HUES6 (cell line): ENCODE measurements at regions not wholly inside any gene's neighbourhood (a gene's known extent, or its start where the extent isn't known, plus 50 kb on each side); places are given as distances from the start of the nearest gene placed in this dataset.
"Not testable (repeated sequence)": the region's sequence is repeated elsewhere in the genome, so short reads cannot be mapped to it uniquely, and the experiment has no call there.

Experiments
- H3K27ac ChIP-seq: 2 replicates; pipeline ENCODE4 v1.7.0; 2013; ENCODE audit warnings: low read depth, mild to moderate bottlenecking, low read length, inconsistent platforms
- H3K27me3 ChIP-seq: 2 replicates; pipeline ENCODE4 v1.6.1; 2013; ENCODE audit warnings: low read length; ENCODE audit not compliant: control insufficient read depth, insufficient read depth
- H3K36me3 ChIP-seq: 2 replicates; pipeline ENCODE4 v1.6.1; 2013; ENCODE audit warnings: low read length; ENCODE audit not compliant: control insufficient read depth, insufficient read depth
- H3K4me1 ChIP-seq: 2 replicates; pipeline ENCODE4 v1.6.1; 2013; ENCODE audit warnings: low read length; ENCODE audit not compliant: control insufficient read depth, insufficient read depth
- H3K4me3 ChIP-seq: 2 replicates; pipeline ENCODE4 v1.5.1; 2013; ENCODE audit warnings: low read depth, low read length
- H3K9ac ChIP-seq: one replicate; pipeline ENCODE4 v1.6.1; 2013; ENCODE audit warnings: mild to moderate bottlenecking, low read length
- H3K9me3 ChIP-seq: 2 replicates; pipeline ENCODE4 v1.6.1; 2013; ENCODE audit warnings: low read depth, low read length; ENCODE audit not compliant: control insufficient read depth, insufficient read depth

DNA sequence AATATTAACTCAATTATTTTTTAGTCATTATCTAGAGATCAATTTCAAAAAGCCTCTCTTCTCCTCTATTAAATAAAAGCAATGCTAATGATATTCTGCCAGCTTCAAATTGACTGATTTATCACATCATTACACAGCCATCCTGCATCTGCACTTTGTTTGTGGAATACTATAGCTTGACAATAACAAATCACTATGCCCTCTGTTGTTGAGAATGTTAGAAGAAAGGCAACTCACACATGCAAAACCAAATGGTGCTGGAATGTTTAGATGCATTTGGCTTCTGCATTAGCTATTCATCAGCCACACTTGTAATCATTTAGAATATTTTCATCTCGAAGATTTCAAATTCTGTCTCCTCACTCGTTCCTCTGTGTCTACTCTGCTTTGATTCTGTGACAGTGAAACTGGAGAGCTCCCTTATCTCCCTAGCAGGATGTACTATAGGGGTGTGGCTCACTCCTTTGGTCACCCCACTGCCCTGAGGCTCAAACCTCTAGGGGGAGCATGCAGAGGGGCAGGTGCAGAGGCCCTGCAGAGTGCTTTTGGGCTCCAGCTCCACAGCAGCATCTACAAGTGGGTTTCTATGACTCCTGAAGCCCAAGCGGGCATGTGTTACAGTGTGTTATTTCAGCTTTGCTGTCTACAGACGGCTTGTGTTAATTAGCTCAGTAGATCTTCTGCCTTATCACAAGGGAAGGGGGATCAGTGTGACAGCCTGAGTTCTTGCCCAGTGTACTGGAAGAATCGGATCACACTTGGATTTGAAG lies 454.1 kb upstream of the BCHE start:
- Histone ChIP-seq H3K36me3 (no peaks in the 10 kb centered on the region), H3K4me3 (no peak overlapping the region), H3K9me3 (no peaks in the 10 kb centered on the region), H3K27me3 (no peaks in the 10 kb centered on the region), H3K9ac (no peak overlapping the region), H3K4me1 (peaks cover 4% of the 10 kb centered on the region; the same call in 1 of the 2 replicates), H3K27ac (no peak overlapping the region)

DNA sequence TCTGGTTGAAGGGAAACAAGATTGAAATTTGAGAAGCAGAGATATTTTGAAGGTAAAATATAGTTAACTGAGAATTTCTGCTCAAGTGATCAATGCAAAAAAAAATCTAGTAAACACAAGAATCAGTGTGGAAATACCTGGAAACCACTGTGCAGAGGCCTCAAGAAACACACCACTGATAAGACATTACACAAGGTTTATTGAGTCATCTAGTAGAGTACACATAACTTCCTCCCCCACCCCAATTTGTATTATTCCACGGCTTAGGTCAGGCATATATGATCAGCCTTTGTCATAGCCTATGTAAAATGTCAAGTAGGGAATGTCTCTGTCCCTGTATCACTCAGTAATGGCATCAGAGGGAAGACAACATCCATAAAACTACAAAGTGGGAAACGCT lies 447.8 kb upstream of the BCHE start:
- no peak overlapping the region for H3K9ac ChIP-seq
- no peak overlapping the region for H3K4me3 ChIP-seq
- H3K36me3 ChIP-seq: no peaks in the 10 kb centered on the region
- H3K27me3 ChIP-seq: no peaks in the 10 kb centered on the region
- no peaks in the 10 kb centered on the region for H3K4me1 ChIP-seq
- no peaks in the 10 kb centered on the region for H3K9me3 ChIP-seq
- H3K27ac ChIP-seq: no peak overlapping the region

DNA sequence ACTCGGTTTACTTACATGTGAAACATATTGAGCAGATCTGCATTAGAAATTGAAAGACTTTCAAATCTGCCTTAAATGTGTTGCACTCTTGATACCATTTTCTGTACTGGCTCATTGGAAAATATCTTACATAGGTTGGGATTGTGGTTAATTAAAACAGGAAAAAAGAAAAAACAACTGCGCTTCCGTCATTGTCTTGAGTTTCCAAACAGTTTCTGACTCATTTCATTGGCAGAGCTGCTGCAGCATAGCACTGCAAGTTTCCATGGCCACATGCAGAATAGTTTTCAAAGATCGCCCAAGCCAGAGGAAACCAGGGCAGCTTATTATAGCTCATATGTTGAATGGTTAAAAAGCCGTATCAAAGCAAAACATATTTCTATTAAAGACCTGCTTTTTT lies 446.6 kb upstream of the BCHE start:
- Histone ChIP-seq H3K4me1 (no peaks in the 10 kb centered on the region), H3K9ac (no peak overlapping the region), H3K9me3 (no peaks in the 10 kb centered on the region), H3K4me3 (no peak overlapping the region), H3K27ac (no peak overlapping the region), H3K27me3 (no peaks in the 10 kb centered on the region), H3K36me3 (no peaks in the 10 kb centered on the region)

DNA sequence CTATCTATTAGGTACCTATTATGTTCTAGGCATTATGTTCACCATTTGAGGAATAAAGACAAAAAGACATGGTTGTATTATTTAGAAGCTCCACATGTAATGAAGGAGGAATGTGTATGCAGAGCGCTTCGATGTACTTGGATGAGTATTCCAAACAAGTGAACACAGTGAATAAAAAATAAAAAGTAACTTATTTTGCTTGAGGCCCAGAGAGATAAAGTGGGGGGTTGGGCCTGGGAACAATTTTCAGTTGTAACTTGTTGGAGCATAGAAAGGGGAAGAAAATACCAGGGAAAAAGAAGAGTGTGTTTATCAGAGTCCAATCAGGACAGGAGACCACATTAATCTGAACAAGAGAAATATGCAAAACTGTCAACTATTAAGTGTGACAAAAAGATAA lies 445.7 kb upstream of the BCHE start:
- Histone ChIP-seq H3K36me3 (no peaks in the 10 kb centered on the region), H3K4me3 (no peak overlapping the region), H3K27me3 (no peaks in the 10 kb centered on the region), H3K4me1 (no peaks in the 10 kb centered on the region), H3K27ac (no peak overlapping the region), H3K9ac (no peak overlapping the region), H3K9me3 (no peaks in the 10 kb centered on the region)

DNA sequence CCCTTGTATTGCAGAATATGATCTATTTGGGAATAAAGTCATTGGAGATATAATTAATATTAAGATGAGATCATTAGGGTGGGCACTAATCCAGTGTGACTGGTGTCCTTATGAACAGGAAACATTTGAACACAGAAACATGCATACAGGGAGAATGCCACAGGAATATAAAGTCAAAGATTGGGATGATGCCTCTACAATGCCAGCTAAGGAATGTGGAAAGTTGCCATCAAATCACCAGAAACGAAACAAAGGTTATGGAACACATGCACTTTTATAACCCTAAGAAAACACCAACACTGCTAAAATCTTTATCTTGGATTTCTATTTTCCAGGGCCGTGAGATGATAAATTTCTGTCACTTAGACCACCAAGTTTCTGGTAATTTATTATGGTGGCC lies 442.4 kb upstream of the BCHE start:
- no peaks in the 10 kb centered on the region for H3K36me3 ChIP-seq
- H3K27ac ChIP-seq: no peak overlapping the region
- H3K9ac ChIP-seq: no peak overlapping the region
- H3K4me1 ChIP-seq: no peaks in the 10 kb centered on the region
- H3K9me3 ChIP-seq: no peaks in the 10 kb centered on the region
- no peak overlapping the region for H3K4me3 ChIP-seq
- H3K27me3 ChIP-seq: no peaks in the 10 kb centered on the region

DNA sequence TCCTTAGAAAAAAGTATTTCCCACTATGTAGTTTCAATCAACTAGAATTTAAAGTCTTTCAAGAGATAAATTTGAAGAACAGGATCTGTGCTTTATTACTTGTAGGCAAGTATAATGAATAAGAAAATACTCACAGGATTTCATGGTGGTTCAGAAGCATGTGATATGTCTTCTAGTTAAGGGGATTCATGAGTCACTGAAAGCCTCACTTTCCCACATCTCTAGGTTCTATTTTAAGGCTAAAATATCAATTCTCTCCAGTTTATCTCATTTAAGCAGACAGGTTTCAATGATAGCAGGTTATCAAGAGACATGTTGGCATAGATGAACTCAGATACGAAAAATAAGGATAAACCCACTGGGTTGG lies 437.8 kb upstream of the BCHE start:
- Histone ChIP-seq H3K9ac (no peak overlapping the region), H3K36me3 (no peaks in the 10 kb centered on the region), H3K4me3 (no peak overlapping the region), H3K9me3 (no peaks in the 10 kb centered on the region), H3K27me3 (no peaks in the 10 kb centered on the region), H3K4me1 (no peaks in the 10 kb centered on the region), H3K27ac (no peak overlapping the region)

DNA sequence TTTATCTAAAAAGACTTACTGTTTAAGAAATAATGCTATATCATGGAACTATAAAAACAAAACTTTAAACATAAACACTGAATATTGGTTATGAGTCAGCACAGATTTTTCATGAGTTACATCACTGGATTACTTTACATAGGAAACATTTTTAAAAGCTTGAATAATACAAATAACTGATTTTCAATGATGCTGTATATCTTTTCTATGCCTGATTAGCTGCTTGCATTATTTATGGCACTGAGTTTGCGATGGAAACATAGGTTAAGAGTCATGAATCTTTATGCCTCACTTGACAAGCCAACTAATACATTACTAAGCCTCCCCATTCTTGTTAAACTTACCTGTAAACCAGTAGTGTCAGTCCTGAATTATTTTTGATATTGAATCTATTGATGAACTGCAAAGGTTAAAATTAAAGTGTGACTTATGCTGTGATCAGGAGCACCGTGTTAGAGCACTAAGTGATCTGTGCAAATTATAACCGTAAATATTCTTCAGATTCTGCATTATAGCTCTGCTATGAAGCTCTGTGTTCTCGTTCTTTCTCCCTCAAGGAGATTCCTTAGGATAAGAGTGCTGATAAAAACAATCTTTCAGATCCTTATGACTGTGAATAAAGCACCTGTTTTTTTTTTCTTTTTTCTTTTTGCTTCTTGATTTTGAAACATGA lies 437.3 kb upstream of the BCHE start:
- no peaks in the 10 kb centered on the region for H3K27me3 ChIP-seq
- H3K4me1 ChIP-seq: no peaks in the 10 kb centered on the region
- H3K27ac ChIP-seq: no peak overlapping the region

DNA sequence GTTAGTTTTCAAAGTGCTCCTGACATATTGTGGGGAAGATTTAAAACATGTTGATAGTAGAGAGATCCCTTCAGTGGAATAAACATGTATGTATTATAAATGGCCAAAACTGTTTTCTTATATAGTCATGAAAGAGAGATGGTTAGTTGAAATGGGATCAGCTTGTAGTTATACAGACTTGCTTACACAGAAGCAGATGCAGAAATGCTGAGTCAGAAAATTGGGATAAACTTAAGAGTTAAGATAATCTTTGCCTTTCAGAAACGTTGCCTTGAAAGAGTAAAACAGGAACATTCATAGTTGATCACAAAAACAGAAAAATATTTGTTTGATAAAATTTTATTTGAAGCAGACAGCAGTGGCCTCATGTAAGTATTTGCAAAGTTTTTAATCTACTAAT lies 433.2 kb upstream of the BCHE start:
- Histone ChIP-seq H3K27ac (no peak overlapping the region), H3K9ac (no peak overlapping the region), H3K9me3 (no peaks in the 10 kb centered on the region), H3K4me3 (no peak overlapping the region), H3K27me3 (no peaks in the 10 kb centered on the region), H3K4me1 (no peaks in the 10 kb centered on the region), H3K36me3 (no peaks in the 10 kb centered on the region)

More for the DNA sequence above, 437.3 kb upstream of the BCHE start:
- H3K36me3 ChIP-seq: no peaks in the 10 kb centered on the region
- no peak overlapping the region for H3K9ac ChIP-seq
- H3K4me3 ChIP-seq: no peak overlapping the region
- H3K9me3 ChIP-seq: no peaks in the 10 kb centered on the region

DNA sequence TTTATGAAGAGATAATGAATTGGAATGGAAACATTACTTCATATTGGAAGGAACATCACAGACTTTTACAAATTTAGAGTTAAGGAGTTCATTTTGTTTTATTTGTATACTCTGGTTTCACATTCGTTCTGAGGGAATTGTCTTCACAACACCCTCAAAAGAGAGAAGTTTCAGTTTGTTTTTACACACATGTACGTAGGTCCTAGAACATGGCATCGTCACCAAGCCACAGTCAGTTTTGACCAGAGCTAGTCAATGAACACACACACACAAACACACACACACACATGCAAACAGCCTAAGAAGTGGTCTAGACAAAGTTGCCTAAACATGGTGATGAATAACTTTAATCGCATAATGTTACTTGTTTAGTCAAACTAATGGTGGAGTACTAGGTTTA lies 427.9 kb upstream of the BCHE start:
- Histone ChIP-seq H3K4me3 (no peak overlapping the region), H3K27ac (no peak overlapping the region), H3K9ac (no peak overlapping the region)

DNA sequence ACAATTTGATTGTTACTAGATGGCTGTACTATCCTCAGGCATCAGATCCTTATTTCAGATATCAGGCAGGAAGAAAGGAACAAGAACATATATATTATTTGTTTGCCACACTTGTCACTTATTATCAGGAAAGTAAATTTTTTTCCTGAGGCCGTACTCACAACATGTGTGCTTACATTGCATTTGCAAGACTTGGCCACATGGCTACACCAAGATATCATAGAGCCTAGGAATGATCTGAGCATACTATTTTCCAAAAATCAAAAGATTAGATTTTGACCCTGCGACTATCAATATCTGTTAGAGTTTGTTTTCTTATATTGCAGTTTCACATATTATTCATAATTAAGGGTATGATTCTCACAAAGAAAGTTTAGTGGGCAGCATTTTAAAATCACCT lies 426.2 kb upstream of the BCHE start:
- Histone ChIP-seq H3K36me3 (no peaks in the 10 kb centered on the region), H3K4me1 (no peaks in the 10 kb centered on the region), H3K27ac (no peak overlapping the region), H3K27me3 (no peaks in the 10 kb centered on the region), H3K4me3 (no peak overlapping the region), H3K9me3 (no peaks in the 10 kb centered on the region), H3K9ac (no peak overlapping the region)

More for the DNA sequence above, 427.9 kb upstream of the BCHE start:
- H3K9me3 ChIP-seq: no peaks in the 10 kb centered on the region
- no peaks in the 10 kb centered on the region for H3K27me3 ChIP-seq
- H3K36me3 ChIP-seq: no peaks in the 10 kb centered on the region
- no peaks in the 10 kb centered on the region for H3K4me1 ChIP-seq

DNA sequence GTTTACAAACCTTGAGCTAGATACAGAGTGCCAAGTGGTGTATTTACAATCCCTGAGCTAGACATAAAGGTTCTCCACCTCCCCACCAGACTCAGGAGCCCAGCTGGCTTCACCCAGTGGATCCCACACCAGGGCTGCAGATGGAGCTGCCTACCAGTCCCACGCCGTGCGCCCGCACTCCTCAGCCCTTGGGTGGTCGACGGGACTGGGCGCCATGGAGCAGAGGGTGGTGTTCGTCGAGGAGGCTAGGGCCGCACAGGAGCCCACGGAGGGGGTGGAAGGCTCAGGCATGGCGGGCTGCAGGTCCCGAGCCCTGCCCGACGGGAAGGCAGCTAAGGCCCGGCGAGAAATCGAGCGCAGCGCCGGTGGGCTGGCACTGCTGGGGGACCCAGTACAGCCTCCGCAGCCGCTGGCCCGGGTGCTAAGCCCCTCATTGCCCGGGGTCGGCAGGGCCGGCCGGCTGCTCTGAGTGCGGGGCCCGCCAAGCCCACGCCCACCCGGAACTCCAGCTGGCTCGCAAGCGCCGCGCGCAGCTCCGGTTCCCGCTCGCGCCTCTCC lies 421.1 kb upstream of the BCHE start:
- H3K9me3 ChIP-seq, H3K27ac ChIP-seq, H3K9ac ChIP-seq, H3K36me3 ChIP-seq, H3K27me3 ChIP-seq, H3K4me1 ChIP-seq, H3K4me3 ChIP-seq: not testable (repeated sequence)
